Caco-2 (cell line): ENCODE measurements at regions not wholly inside any gene's neighbourhood (a gene's known extent, or its start where the extent isn't known, plus 50 kb on each side); places are given as distances from the start of the nearest gene placed in this dataset.

Experiments
- BruUV-seq: library from RNA; stranded (reverse); fragments of 400-500 nt; replicated peaks from 2 replicates; lab custom pipeline; 2021; lab: Mats Ljungman, UMichigan
- CTCF ChIA-PET: fragments of 300-600 bp; sonication (Branson Sonifier 250); formaldehyde crosslinking; loops from one replicate; lab custom pipeline; 2022; ENCODE audit warnings: antibody characterized with exemption; lab: Charles Lee
- POLR2A ChIA-PET: fragments of 300-600 bp; sonication (Branson Sonifier 250); formaldehyde crosslinking; loops from one replicate; lab custom pipeline; 2022; ENCODE audit warnings: antibody characterized with exemption; lab: Charles Lee
- DNase-seq, 2 experiments: peaks; one replicate each; pipeline versions ENCODE4 v3.0.0 to v3.0.0-alpha.2; 2020 to 2022
- H3K27me3 ChIP-seq: replicated peaks from 2 replicates; pipeline ENCODE4 v1.6.0; 2011; ENCODE audit warnings: low read length; ENCODE audit not compliant: control insufficient read depth, insufficient read depth
- H3K36me3 ChIP-seq: 2 replicates; pipeline ENCODE4 v1.5.1; 2011; ENCODE audit warnings: low read length; ENCODE audit not compliant: control insufficient read depth, insufficient read depth
- H3K4me1 ChIP-seq: fragments of 250-450 bp; sonication (Bioruptor Pico); 2 replicates; pipeline ENCODE4 v1.5.1; 2020; ENCODE audit warnings: mild to moderate bottlenecking
- H3K4me3 ChIP-seq: 2 replicates; pipeline ENCODE4 v1.5.1; 2011; ENCODE audit warnings: low read depth, mild to moderate bottlenecking, control low read depth, low read length
- H3K9me3 ChIP-seq: fragments of 250-450 bp; sonication (Bioruptor Pico); 2 replicates; pipeline ENCODE4 v1.5.1; 2020; ENCODE audit warnings: mild to moderate bottlenecking, moderate library complexity
- H3K27ac Mint-ChIP-seq: one replicate; pipeline ENCODE4 v1.8.0; 2022; ENCODE audit warnings: mixed read lengths; ENCODE audit not compliant: unreplicated experiment
- H3K27me3 Mint-ChIP-seq: one replicate; pipeline ENCODE4 v1.8.0; 2022; ENCODE audit warnings: mixed read lengths; ENCODE audit not compliant: insufficient read depth, unreplicated experiment
- H3K36me3 Mint-ChIP-seq: one replicate; pipeline ENCODE4 v1.8.0; 2022; ENCODE audit warnings: mild to moderate bottlenecking, mixed read lengths; ENCODE audit not compliant: insufficient read depth, unreplicated experiment
- H3K4me1 Mint-ChIP-seq: one replicate; pipeline ENCODE4 v1.8.0; 2022; ENCODE audit warnings: low read depth, mixed read lengths; ENCODE audit not compliant: unreplicated experiment
- H3K4me3 Mint-ChIP-seq: one replicate; pipeline ENCODE4 v1.8.0; 2022; ENCODE audit warnings: mild to moderate bottlenecking, moderate library complexity, mixed read lengths; ENCODE audit not compliant: unreplicated experiment
- H3K9me3 Mint-ChIP-seq: one replicate; pipeline ENCODE4 v1.8.0; 2022; ENCODE audit warnings: mixed read lengths; ENCODE audit not compliant: unreplicated experiment
- intact Hi-C: fragments of 100-400 bp; cut with micrococcal nuclease; formaldehyde crosslinking; loops from one replicate; pipeline ENCODE4 v1.10.0; 2022; ENCODE audit not compliant: unreplicated experiment
- TF ChIP-seq, protein P1 (sequence below), 2 experiments: fragments of 200-600 bp in 1 of 2; IDR thresholded peaks; 1 replicate in 1 of 2; 2 replicates in 1 of 2; pipeline versions ENCODE4 v1.5.1 to v1.8.0; 2011 to 2022; ENCODE audit warnings: antibody characterized with exemption in 1 of 2, control low read depth in 1 of 2, inconsistent platforms in 1 of 2, low read depth in 1 of 2, low read length in 1 of 2, mild to moderate bottlenecking in 1 of 2, moderate library complexity in 1 of 2; ENCODE audit not compliant: insufficient read depth in 1 of 2, severe bottlenecking in 1 of 2, unreplicated experiment in 1 of 2

DNA sequence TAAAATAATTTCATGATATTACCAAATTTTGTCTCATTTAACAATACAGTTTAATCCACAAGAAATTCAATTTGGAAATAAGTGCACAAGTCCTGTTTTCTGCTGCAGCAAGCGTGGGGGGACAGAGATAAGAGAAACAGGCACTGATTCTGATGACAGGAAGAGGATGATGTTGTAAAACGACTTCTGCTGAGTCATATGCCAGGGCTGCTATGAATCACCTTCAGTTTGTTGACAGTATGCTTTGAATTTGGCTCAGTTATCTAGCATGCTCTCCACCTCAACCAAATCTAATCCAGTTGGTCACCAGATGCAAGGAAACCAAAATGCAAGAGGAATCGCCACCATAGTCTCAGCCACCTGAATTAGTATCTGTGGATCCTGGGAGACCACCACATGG is 244.1 kb upstream of the MON1B start:
- Histone ChIP-seq H3K27me3 (no peaks in the 10 kb centered on the region), H3K36me3 (no peaks in the 10 kb centered on the region), H3K9me3 (no peaks in the 10 kb centered on the region), H3K4me1 (no peaks in the 10 kb centered on the region; the same call in 1 of the 2 replicates), H3K4me3 (no peak overlapping the region)
- DNase-seq: no peak
- ChIA-PET CTCF (no interaction called here), POLR2A (no interaction called here)
- Mint-ChIP-seq H3K27ac (no peak overlapping the region), H3K27me3 (peaks cover 8% of the 10 kb centered on the region), H3K36me3 (no peaks in the 10 kb centered on the region), H3K4me1 (no peaks in the 10 kb centered on the region), H3K4me3 (no peak overlapping the region), H3K9me3 (peaks cover 27% of the 10 kb centered on the region)
- BruUV-seq: no TSS peak
- intact Hi-C loops: no loop called here
- TF ChIP-seq, protein P1, sequence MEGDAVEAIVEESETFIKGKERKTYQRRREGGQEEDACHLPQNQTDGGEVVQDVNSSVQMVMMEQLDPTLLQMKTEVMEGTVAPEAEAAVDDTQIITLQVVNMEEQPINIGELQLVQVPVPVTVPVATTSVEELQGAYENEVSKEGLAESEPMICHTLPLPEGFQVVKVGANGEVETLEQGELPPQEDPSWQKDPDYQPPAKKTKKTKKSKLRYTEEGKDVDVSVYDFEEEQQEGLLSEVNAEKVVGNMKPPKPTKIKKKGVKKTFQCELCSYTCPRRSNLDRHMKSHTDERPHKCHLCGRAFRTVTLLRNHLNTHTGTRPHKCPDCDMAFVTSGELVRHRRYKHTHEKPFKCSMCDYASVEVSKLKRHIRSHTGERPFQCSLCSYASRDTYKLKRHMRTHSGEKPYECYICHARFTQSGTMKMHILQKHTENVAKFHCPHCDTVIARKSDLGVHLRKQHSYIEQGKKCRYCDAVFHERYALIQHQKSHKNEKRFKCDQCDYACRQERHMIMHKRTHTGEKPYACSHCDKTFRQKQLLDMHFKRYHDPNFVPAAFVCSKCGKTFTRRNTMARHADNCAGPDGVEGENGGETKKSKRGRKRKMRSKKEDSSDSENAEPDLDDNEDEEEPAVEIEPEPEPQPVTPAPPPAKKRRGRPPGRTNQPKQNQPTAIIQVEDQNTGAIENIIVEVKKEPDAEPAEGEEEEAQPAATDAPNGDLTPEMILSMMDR (IDR thresholded peaks at IDR 0.05; ENCODE audit: insufficient read depth in 1 of 2, low read depth in 1 of 2, low read length in 1 of 2, severe bottlenecking in 1 of 2, unreplicated experiment in 1 of 2): no peak

DNA sequence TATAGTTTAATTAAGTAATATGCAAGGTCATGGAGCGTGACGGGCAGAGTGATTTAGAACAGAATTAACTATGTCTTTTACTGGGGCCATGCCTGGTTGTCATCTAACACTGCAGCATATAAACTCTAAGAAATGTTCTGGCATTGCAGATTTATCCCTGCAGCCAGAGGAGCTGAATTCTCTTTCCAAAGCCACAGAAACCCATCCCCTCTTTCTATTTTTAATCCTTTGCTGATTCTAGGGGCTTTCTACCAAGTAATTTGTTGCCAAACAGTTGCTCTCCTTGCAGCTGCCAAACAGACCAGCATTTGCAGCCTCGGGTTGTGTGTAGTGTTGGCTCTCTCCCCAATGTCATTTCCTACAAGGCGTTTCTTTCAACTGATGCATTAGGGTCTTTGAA is 243.2 kb upstream of the MON1B start:
- no TSS peak for BruUV-seq
- ChIA-PET POLR2A (no interaction called here), CTCF (no interaction called here)
- TF ChIP-seq, protein P1 (IDR thresholded peaks at IDR 0.05; ENCODE audit: insufficient read depth in 1 of 2, low read depth in 1 of 2, low read length in 1 of 2, severe bottlenecking in 1 of 2, unreplicated experiment in 1 of 2): no peak
- Histone ChIP-seq H3K36me3 (no peaks in the 10 kb centered on the region), H3K9me3 (no peaks in the 10 kb centered on the region), H3K4me1 (no peaks in the 10 kb centered on the region; the same call in 1 of the 2 replicates), H3K4me3 (no peak overlapping the region), H3K27me3 (no peaks in the 10 kb centered on the region)
- no peak for DNase-seq
- intact Hi-C loops: no loop called here
- peaks cover 5% of the 10 kb centered on the region for H3K27me3 Mint-ChIP-seq
- H3K4me1 Mint-ChIP-seq: no peaks in the 10 kb centered on the region
- H3K4me3 Mint-ChIP-seq: no peak overlapping the region
- peaks cover 27% of the 10 kb centered on the region for H3K9me3 Mint-ChIP-seq
- no peaks in the 10 kb centered on the region for H3K36me3 Mint-ChIP-seq
- H3K27ac Mint-ChIP-seq: no peak overlapping the region

DNA sequence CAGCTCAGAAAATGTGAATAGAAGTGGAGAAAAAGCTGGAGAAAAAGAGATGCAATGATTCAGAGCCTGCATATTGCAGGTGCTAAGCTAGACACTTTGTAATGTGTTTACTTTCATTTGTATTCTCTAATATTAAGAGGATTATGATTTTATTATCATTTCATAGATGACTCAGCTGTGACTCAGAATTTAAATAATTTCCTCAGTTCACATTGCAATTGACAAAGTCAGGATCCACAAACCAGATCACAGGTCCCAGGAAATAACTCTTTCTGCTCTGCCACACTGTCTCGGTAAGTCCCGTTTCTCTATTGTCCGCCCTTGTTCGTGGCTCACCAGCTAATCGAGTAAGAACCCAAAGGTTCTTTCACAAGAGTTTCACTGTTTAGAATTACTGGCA is 235.4 kb upstream of the MON1B start:
- BruUV-seq: no TSS peak
- Mint-ChIP-seq H3K4me1 (no peaks in the 10 kb centered on the region), H3K27me3 (no peaks in the 10 kb centered on the region), H3K4me3 (no peak overlapping the region), H3K9me3 (peaks cover 1% of the 10 kb centered on the region), H3K36me3 (no peaks in the 10 kb centered on the region), H3K27ac (no peak overlapping the region)
- TF ChIP-seq, protein P1 (IDR thresholded peaks at IDR 0.05; ENCODE audit: insufficient read depth in 1 of 2, low read depth in 1 of 2, low read length in 1 of 2, severe bottlenecking in 1 of 2, unreplicated experiment in 1 of 2): no peak
- Histone ChIP-seq H3K4me1 (no peaks in the 10 kb centered on the region), H3K4me3 (no peak overlapping the region), H3K36me3 (no peaks in the 10 kb centered on the region), H3K9me3 (no peaks in the 10 kb centered on the region), H3K27me3 (no peaks in the 10 kb centered on the region)
- POLR2A ChIA-PET: no interaction called here
- DNase-seq: no peak
- CTCF ChIA-PET: no interaction called here
- intact Hi-C loops: no loop called here
